ENCODE measurements at regions not wholly inside any gene's neighbourhood (a gene's known extent, or its start where the extent isn't known, plus 50 kb on each side); places are given as distances from the start of the nearest gene placed in this dataset.

GRCh38 chr22:34866081-34866480, 199.9 kb upstream of the ISX start:
- no peak for TF ChIP-seq CTCF (IDR thresholded peaks at IDR 0.05; ENCODE audit: low read depth, low read length)
- DNase-seq (ENCODE audit: extremely low read depth, low read depth) = no peak

DNA sequence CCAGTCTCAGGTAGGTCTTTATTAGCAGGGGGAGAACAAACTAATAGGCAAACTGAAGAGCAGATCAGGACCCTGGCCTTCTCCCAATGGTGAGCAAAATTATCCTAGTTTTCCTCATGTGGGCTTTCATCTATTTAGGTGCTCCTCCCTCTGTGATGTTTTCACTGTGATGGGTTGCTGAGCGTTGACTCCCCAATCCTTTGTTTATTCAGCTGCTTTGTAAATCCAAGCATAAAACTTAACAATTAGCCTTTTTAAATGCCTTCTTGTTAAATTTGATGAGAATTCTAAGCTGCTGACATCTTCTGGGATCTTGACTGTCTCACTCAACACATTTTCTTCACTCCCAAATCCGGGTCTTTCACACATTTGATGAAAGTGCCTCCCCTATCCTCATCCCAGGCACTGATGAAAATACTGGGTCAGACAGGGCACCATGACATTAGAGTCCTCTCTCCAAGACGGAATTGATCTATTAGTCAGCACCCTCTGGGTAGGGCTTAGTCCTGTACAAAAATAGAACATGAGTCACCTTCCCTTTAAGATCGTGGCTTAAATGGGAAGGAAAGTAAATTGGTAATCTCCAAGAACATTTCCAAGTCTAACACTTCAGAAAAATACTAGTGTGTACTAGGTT, 199.3 kb upstream of the ISX start:
- DNase-seq (ENCODE audit: extremely low read depth, low read depth) = no peak
- no peak for TF ChIP-seq CTCF (IDR thresholded peaks at IDR 0.05; ENCODE audit: low read depth, low read length)

- no peak for TF ChIP-seq CTCF (IDR thresholded peaks at IDR 0.05; ENCODE audit: low read depth, low read length)
- no peak for DNase-seq (ENCODE audit: extremely low read depth, low read depth)
Observed at GRCh38 chr22:34877506-34877905, 188.5 kb upstream of the ISX start.

- DNase-seq (ENCODE audit: extremely low read depth, low read depth) = no peak
- no peak for TF ChIP-seq CTCF (IDR thresholded peaks at IDR 0.05; ENCODE audit: low read depth, low read length)
Observed at GRCh38 chr22:34878171-34878570, 187.8 kb upstream of the ISX start.

GRCh38 chr22:34879001-34879400, 187.0 kb upstream of the ISX start:
- DNase-seq (ENCODE audit: extremely low read depth, low read depth) = no peak
- no peak for TF ChIP-seq CTCF (IDR thresholded peaks at IDR 0.05; ENCODE audit: low read depth, low read length)

GRCh38 chr22:34880662-34881061, 185.3 kb upstream of the ISX start:
- no peak for TF ChIP-seq CTCF (IDR thresholded peaks at IDR 0.05; ENCODE audit: low read depth, low read length)
- no peak for DNase-seq (ENCODE audit: extremely low read depth, low read depth)

DNA sequence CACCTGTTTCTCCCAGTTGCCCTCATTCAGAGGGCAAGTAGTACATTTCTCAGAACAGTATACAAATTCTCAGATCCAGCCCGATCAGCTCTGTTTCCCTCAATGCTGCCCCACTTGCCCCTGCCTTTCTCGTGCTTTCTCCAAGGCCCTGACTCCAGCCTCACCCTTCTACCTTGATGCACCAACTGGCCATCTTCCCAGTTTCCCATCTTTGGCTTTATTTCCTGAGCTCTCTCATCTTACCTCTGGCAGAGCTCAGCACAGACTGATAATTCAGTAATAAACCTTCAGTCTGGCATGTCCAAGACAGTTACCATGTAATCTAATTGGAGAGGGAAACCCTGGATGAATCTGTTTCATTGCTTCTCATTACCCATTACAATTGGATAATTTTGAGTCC, 184.5 kb upstream of the ISX start:
- no peak for TF ChIP-seq CTCF (IDR thresholded peaks at IDR 0.05; ENCODE audit: low read depth, low read length)
- no peak for DNase-seq (ENCODE audit: extremely low read depth, low read depth)

All from AG09319 (cell line).